H1 (cell line): ENCODE measurements at regions not wholly inside any gene's neighbourhood (a gene's known extent, or its start where the extent isn't known, plus 50 kb on each side); places are given as distances from the start of the nearest gene placed in this dataset.

Experiments used
- CTCF ChIA-PET: fragments of 300-600 bp; sonication (Branson Sonifier 250); formaldehyde crosslinking; loops from one replicate; lab custom pipeline; 2021; ENCODE audit not compliant: partially characterized antibody; lab: Charles Lee
- POLR2A ChIA-PET: fragments of 300-600 bp; sonication (Branson Sonifier 250); formaldehyde crosslinking; loops from one replicate; lab custom pipeline; 2021; ENCODE audit warnings: inconsistent platforms; ENCODE audit not compliant: partially characterized antibody; lab: Charles Lee
- DNase-seq, 2 experiments: peaks; one replicate each; pipeline versions ENCODE4 v3.0.0 to v3.0.0-alpha.2; 2010 to 2022; ENCODE audit warnings: low spot score in 2 of 2, low read depth in 1 of 2, mixed read lengths in 1 of 2
- FAIRE-seq: peaks from 2 replicates; lab custom pipeline; 2011; peaks lifted over from hg19 to GRCh38; lab: Jason Lieb, UNC
- H2AFZ ChIP-seq: 2 replicates; pipeline ENCODE4 v1.8.1; 2012; ENCODE audit warnings: low read length, inconsistent platforms
- H2AK5ac ChIP-seq: 2 replicates; pipeline ENCODE4 v1.6.1; 2013; ENCODE audit warnings: low read depth, low read length
- H2BK120ac ChIP-seq: replicated peaks from 2 replicates; pipeline ENCODE3; 2013; ENCODE audit warnings: low read depth, low read length, inconsistent platforms
- H2BK12ac ChIP-seq: 2 replicates; pipeline ENCODE4 v1.6.1; 2013; ENCODE audit warnings: low read depth, low read length
- H2BK15ac ChIP-seq: 2 replicates; pipeline ENCODE4 v1.6.1; 2013; ENCODE audit warnings: low read length
- H2BK20ac ChIP-seq: 2 replicates; pipeline ENCODE4 v1.6.1; 2013; ENCODE audit warnings: low read length
- H2BK5ac ChIP-seq: 2 replicates; pipeline ENCODE4 v1.6.1; 2013; ENCODE audit warnings: low read depth, low read length
- H3K14ac ChIP-seq: 2 replicates; pipeline ENCODE4 v1.6.1; 2013; ENCODE audit warnings: inconsistent platforms; ENCODE audit not compliant: insufficient read length
- H3K18ac ChIP-seq: 2 replicates; pipeline ENCODE4 v1.6.1; 2013; ENCODE audit warnings: low read length; ENCODE audit errors: extremely low read depth
- H3K23ac ChIP-seq: 2 replicates; pipeline ENCODE4 v1.6.1; 2013; ENCODE audit warnings: inconsistent platforms; ENCODE audit not compliant: insufficient read length
- H3K23me2 ChIP-seq: 2 replicates; pipeline ENCODE4 v1.6.1; 2013; ENCODE audit warnings: low read depth, low read length
- H3K27ac ChIP-seq: 2 replicates; pipeline ENCODE4 v1.6.1; 2011; ENCODE audit warnings: low read depth, low read length, inconsistent platforms
- H3K27me3 ChIP-seq, 4 experiments: replicated peaks in 1 of 4; 1 replicate in 1 of 4; 2 replicates in 3 of 4; pipeline versions ENCODE4 v1.6.1 to v1.8.1; 2011 to 2013; ENCODE audit warnings: low read length in 3 of 4, mild to moderate bottlenecking in 3 of 4, inconsistent platforms in 2 of 4, mixed read lengths in 2 of 4, moderate library complexity in 1 of 4; ENCODE audit not compliant: control insufficient read depth in 3 of 4, insufficient read depth in 3 of 4; ENCODE audit errors: extremely low read depth in 1 of 4
- H3K36me3 ChIP-seq, 4 experiments: 2 replicates each; pipeline versions ENCODE4 v1.6.1 to v1.8.1; 2011 to 2013; ENCODE audit warnings: mild to moderate bottlenecking in 4 of 4, low read length in 3 of 4, moderate library complexity in 2 of 4, control low read depth in 1 of 4, inconsistent platforms in 1 of 4; ENCODE audit not compliant: insufficient read depth in 4 of 4, control insufficient read depth in 2 of 4
- H3K4ac ChIP-seq: replicated peaks from 2 replicates; pipeline ENCODE3; 2013; ENCODE audit warnings: low read length, low read depth, mixed read lengths, inconsistent platforms; ENCODE audit not compliant: insufficient read length
- H3K4me1 ChIP-seq, 4 experiments: replicated peaks in 1 of 4; 1 replicate in 1 of 4; 2 replicates in 3 of 4; pipeline versions ENCODE4 v1.6.1 to v1.8.1; 2011 to 2013; ENCODE audit warnings: low read length in 3 of 4, inconsistent platforms in 2 of 4, mixed read lengths in 1 of 4; ENCODE audit not compliant: insufficient read depth in 4 of 4, control insufficient read depth in 3 of 4
- H3K4me2 ChIP-seq, 2 experiments: 2 replicates each; pipeline versions ENCODE4 v1.6.1 to v1.8.1; 2011 to 2013; ENCODE audit warnings: low read depth in 2 of 2, low read length in 2 of 2, control low read depth in 1 of 2, inconsistent platforms in 1 of 2, mild to moderate bottlenecking in 1 of 2; ENCODE audit not compliant: insufficient read depth in 1 of 2
- H3K4me3 ChIP-seq, 4 experiments: fragments of 200-600, 300-600 bp in 1 of 4; sonication (generic), shearing (Covaris generic), sonication (Bioruptor Twin) in 1 of 4; 2 replicates each; pipeline versions ENCODE4 v1.5.1 to v1.8.1; 2011 to 2016; ENCODE audit warnings: low read length in 4 of 4, low read depth in 3 of 4, control low read depth in 2 of 4, inconsistent platforms in 2 of 4, mild to moderate bottlenecking in 2 of 4, mixed read lengths in 1 of 4, moderate library complexity in 1 of 4; ENCODE audit not compliant: insufficient read depth in 2 of 4; ENCODE audit errors: extremely low read depth in 1 of 4
- H3K56ac ChIP-seq: replicated peaks from 2 replicates; pipeline ENCODE3; 2013; ENCODE audit warnings: low read depth, mild to moderate bottlenecking, mixed read lengths, low read length, inconsistent platforms; ENCODE audit not compliant: insufficient read length
- H3K79me1 ChIP-seq: 2 replicates; pipeline ENCODE4 v1.6.1; 2013; ENCODE audit warnings: low read depth, low read length, control low read depth
- H3K79me2 ChIP-seq, 2 experiments: 2 replicates each; pipeline versions ENCODE4 v1.6.1 to v1.8.1; 2012 to 2013; ENCODE audit warnings: low read length in 2 of 2, mild to moderate bottlenecking in 2 of 2, inconsistent platforms in 1 of 2; ENCODE audit not compliant: insufficient read depth in 2 of 2, control insufficient read depth in 1 of 2
- H3K9ac ChIP-seq, 4 experiments: replicated peaks in 1 of 4; 1 replicate in 1 of 4; 2 replicates in 3 of 4; pipeline versions ENCODE4 v1.6.1 to v1.8.1; 2011 to 2013; ENCODE audit warnings: low read depth in 3 of 4, low read length in 3 of 4, control low read depth in 2 of 4, mild to moderate bottlenecking in 2 of 4, moderate library complexity in 2 of 4, inconsistent platforms in 1 of 4; ENCODE audit errors: extremely low read depth in 1 of 4
- H3K9me3 ChIP-seq, 2 experiments: 2 replicates each; pipeline versions ENCODE4 v1.6.1 to v1.8.1; 2012 to 2013; ENCODE audit warnings: mild to moderate bottlenecking in 2 of 2, moderate library complexity in 2 of 2, control low read depth in 1 of 2, inconsistent platforms in 1 of 2, low read depth in 1 of 2, low read length in 1 of 2, mixed read lengths in 1 of 2; ENCODE audit not compliant: insufficient read depth in 2 of 2
- H4K20me1 ChIP-seq, 2 experiments: replicated peaks in 1 of 2; 2 replicates each; pipeline versions ENCODE3 to v1.8.1; 2011 to 2013; ENCODE audit warnings: inconsistent platforms in 2 of 2, low read length in 2 of 2, mild to moderate bottlenecking in 1 of 2; ENCODE audit not compliant: insufficient read depth in 2 of 2, control insufficient read depth in 1 of 2
- H4K5ac ChIP-seq: 2 replicates; pipeline ENCODE4 v1.6.1; 2013; ENCODE audit warnings: low read length, low read depth, mixed read lengths, inconsistent platforms; ENCODE audit not compliant: insufficient read length
- H4K8ac ChIP-seq: 2 replicates; pipeline ENCODE4 v1.8.0; 2013; ENCODE audit warnings: mild to moderate bottlenecking, moderate library complexity, low read length, inconsistent platforms; ENCODE audit not compliant: insufficient read depth; ENCODE audit errors: extremely low read depth
- H4K91ac ChIP-seq: replicated peaks from 2 replicates; pipeline ENCODE3; 2013; ENCODE audit warnings: low read length, mixed read lengths, inconsistent platforms; ENCODE audit not compliant: insufficient read length
- CBX8 ChIP-seq: fragments of 300-800, 300-1000 bp; sonication (generic); IDR thresholded peaks from 2 replicates; pipeline ENCODE4 v1.7.1; 2016; ENCODE audit warnings: low read depth, low read length, borderline replicate concordance
- HDAC6 ChIP-seq: IDR thresholded peaks from one replicate; pipeline ENCODE4 v1.7.1; 2012; ENCODE audit warnings: low read depth, mild to moderate bottlenecking, inconsistent platforms, low read length, moderate library complexity
- KDM1A ChIP-seq: fragments of 200-600, 300-600 bp; sonication (generic); IDR thresholded peaks from 2 replicates; pipeline ENCODE4 v1.7.1; 2016; ENCODE audit warnings: mild to moderate bottlenecking, low read length, borderline replicate concordance
- KDM5A ChIP-seq: fragments of 200-600 bp; IDR thresholded peaks from 2 replicates; pipeline ENCODE4 v1.7.1; 2012; ENCODE audit warnings: mild to moderate bottlenecking, low read length, inconsistent platforms, mixed read lengths
- NRF1 ChIP-seq: IDR thresholded peaks from 2 replicates; pipeline ENCODE4 v1.6.1; 2011; ENCODE audit warnings: mild to moderate bottlenecking, low read depth, low read length, improper control_type of control experiment
- PHF8 ChIP-seq: fragments of 200-600 bp; sonication (generic); conservative IDR thresholded peaks from 2 replicates; pipeline ENCODE4 v1.7.1; 2012; ENCODE audit warnings: low read depth, mild to moderate bottlenecking, inconsistent platforms, low read length, moderate library complexity
- RBBP5 ChIP-seq: IDR thresholded peaks from 2 replicates; pipeline ENCODE4 v1.7.1; 2012; ENCODE audit warnings: low read depth, mild to moderate bottlenecking, inconsistent platforms, low read length, moderate library complexity, borderline replicate concordance
- RNF2 ChIP-seq: fragments of 200-900, 300-1000 bp; sonication (generic); IDR thresholded peaks from 2 replicates; pipeline ENCODE4 v1.7.1; 2016; ENCODE audit warnings: borderline replicate concordance, low read depth, mild to moderate bottlenecking, antibody characterized with exemption, low read length; ENCODE audit not compliant: poor library complexity, severe bottlenecking; ENCODE audit errors: missing control alignments
- TAF1 ChIP-seq: IDR thresholded peaks from 2 replicates; pipeline ENCODE4 v1.6.1; 2011; ENCODE audit warnings: mild to moderate bottlenecking, low read depth, low read length
- WGBS, 2 experiments: shearing (Covaris generic) in 1 of 2; methylation state at CpG; one replicate each; pipeline versions ENCODE4 v1.1.6 to v1.1.7; 2013 to 2015; ENCODE audit warnings: low lambda C conversion rate in 2 of 2, mixed read lengths in 2 of 2, inconsistent platforms in 1 of 2, low coverage in 1 of 2, missing lambda C conversion rate in 1 of 2; ENCODE audit not compliant: insufficient replicate concordance in 2 of 2, insufficient coverage in 1 of 2, insufficient read length in 1 of 2; ENCODE audit errors: extremely low coverage in 1 of 2, missing lambda C conversion rate in 1 of 2; 5-methylcytosine and 5-hydroxymethylcytosine counted together

DNA sequence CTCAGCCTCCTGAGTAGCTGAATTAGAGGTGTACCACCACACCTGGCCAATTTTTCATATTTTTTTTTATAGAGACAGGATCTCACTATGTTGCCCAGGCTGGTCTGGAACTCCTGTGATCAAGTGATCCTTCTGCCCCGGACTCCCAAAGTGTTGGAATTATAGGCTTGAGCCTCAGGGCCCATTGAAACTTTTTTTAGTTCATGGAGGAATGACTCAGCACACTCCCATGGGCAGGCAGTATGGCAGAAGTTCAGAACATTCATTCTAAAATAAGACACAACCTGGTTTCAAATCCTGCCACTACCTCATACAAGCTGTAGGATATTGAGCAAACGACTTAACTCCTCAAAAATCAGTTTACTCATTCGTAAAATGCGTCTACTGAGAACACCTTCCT lies 320.4 kb upstream of the SP8 start:
- TF ChIP-seq KDM1A (no peak), NRF1 (no peak), RNF2 (no peak), TAF1 (no peak), CBX8 (no peak), HDAC6 (no peak), KDM5A (no peak), RBBP5 (no peak), PHF8 (no peak)
- no peak overlapping the region for H3K23ac ChIP-seq
- CTCF ChIA-PET: interaction anchor here (1.6 kb wide), 1 partner anchor 9 kb away, joined by 5 read pairs; no protein-coding TSS in a partner anchor
- no peak overlapping the region for H3K14ac ChIP-seq
- H3K56ac ChIP-seq: no peak overlapping the region
- no peaks in the 10 kb centered on the region for H3K4me1 ChIP-seq
- H3K27ac ChIP-seq: no peak overlapping the region
- H3K23me2 ChIP-seq: no peaks in the 10 kb centered on the region
- H3K4me3 ChIP-seq: no peak overlapping the region
- no peak for DNase-seq
- no peaks in the 10 kb centered on the region for H3K36me3 ChIP-seq
- H3K9ac ChIP-seq: no peak overlapping the region
- H3K79me1 ChIP-seq: no peaks in the 10 kb centered on the region
- H4K20me1 ChIP-seq: no peaks in the 10 kb centered on the region
- 95% methylated on average over 4 of the region's 4 CpGs; no CpG with 5 or more reads in 1 of the 2 experiments for WGBS, 2 experiments
- H3K4me2 ChIP-seq: no peak overlapping the region
- H2BK20ac ChIP-seq: no peak overlapping the region
- no peak overlapping the region for H2BK120ac ChIP-seq
- H4K8ac ChIP-seq: no peak overlapping the region
- H2BK5ac ChIP-seq: no peak overlapping the region
- POLR2A ChIA-PET: no interaction called here
- no peak for FAIRE-seq
- no peak overlapping the region for H2BK12ac ChIP-seq
- H4K5ac ChIP-seq: no peak overlapping the region
- no peak overlapping the region for H3K4ac ChIP-seq
- H2AFZ ChIP-seq: no peak overlapping the region
- H3K27me3 ChIP-seq: no peaks in the 10 kb centered on the region
- no peak overlapping the region for H3K18ac ChIP-seq
- no peak overlapping the region for H2BK15ac ChIP-seq
- no peaks in the 10 kb centered on the region for H3K79me2 ChIP-seq
- no peaks in the 10 kb centered on the region for H3K9me3 ChIP-seq
- H4K91ac ChIP-seq: no peak overlapping the region
- H2AK5ac ChIP-seq: no peak overlapping the region
